Nephron (organoid): ENCODE measurements at regions not wholly inside any gene's neighbourhood (a gene's known extent, or its start where the extent isn't known, plus 50 kb on each side); places are given as distances from the start of the nearest gene placed in this dataset.

Experiments used
- H3K27ac Mint-ChIP-seq, 3 experiments: 2 replicates each; pipeline ENCODE4 v1.8.0; 2020; ENCODE audit warnings: mixed read lengths in 3 of 3, mild to moderate bottlenecking in 2 of 3, moderate library complexity in 1 of 3
- H3K27me3 Mint-ChIP-seq: 2 replicates; pipeline ENCODE4 v1.8.0; 2021; ENCODE audit warnings: low read depth, mild to moderate bottlenecking, moderate library complexity, mixed read lengths
- H3K36me3 Mint-ChIP-seq: 2 replicates; pipeline ENCODE4 v1.8.0; 2020; ENCODE audit warnings: low read depth, mixed read lengths
- H3K4me1 Mint-ChIP-seq: 2 replicates; pipeline ENCODE4 v1.8.0; 2020; ENCODE audit warnings: mixed read lengths
- H3K4me3 Mint-ChIP-seq, 3 experiments: 2 replicates each; pipeline ENCODE4 v1.8.0; 2020; ENCODE audit warnings: mild to moderate bottlenecking in 3 of 3, mixed read lengths in 3 of 3, moderate library complexity in 2 of 3
- H3K9me3 Mint-ChIP-seq: 2 replicates; pipeline ENCODE4 v1.8.0; 2020; ENCODE audit warnings: mixed read lengths
- CTCF ChIP-seq, 3 experiments: fragments of 200-600 bp; sonication (generic); IDR thresholded peaks; one replicate each; pipeline ENCODE4 v1.5.0; 2021; ENCODE audit warnings: antibody characterized with exemption in 3 of 3; ENCODE audit not compliant: unreplicated experiment in 3 of 3

GRCh38 chr6:169890049-169890448, 138.6 kb downstream of the ERMARD start:
- no peak overlapping the region for H3K27ac Mint-ChIP-seq
- H3K4me3 Mint-ChIP-seq, result no peak overlapping the region
- H3K9me3 Mint-ChIP-seq, result peaks cover 11% of the 10 kb centered on the region
- no peak for TF ChIP-seq CTCF (IDR thresholded peaks at IDR 0.05; ENCODE audit: unreplicated experiment in 3 of 3)
- H3K27me3 Mint-ChIP-seq, result peaks cover 40% of the 10 kb centered on the region
- H3K4me1 Mint-ChIP-seq, result no peaks in the 10 kb centered on the region
- no peaks in the 10 kb centered on the region for H3K36me3 Mint-ChIP-seq

- H3K9me3 Mint-ChIP-seq, result peaks cover 6% of the 10 kb centered on the region
- no peaks in the 10 kb centered on the region for H3K36me3 Mint-ChIP-seq
- no peak for TF ChIP-seq CTCF (IDR thresholded peaks at IDR 0.05; ENCODE audit: unreplicated experiment in 3 of 3)
- H3K27me3 Mint-ChIP-seq, result peaks cover 41% of the 10 kb centered on the region
- H3K4me3 Mint-ChIP-seq, result no peak overlapping the region
- H3K4me1 Mint-ChIP-seq, result no peaks in the 10 kb centered on the region
- H3K27ac Mint-ChIP-seq, result no peak overlapping the region
These were observed 136.2 kb downstream of the ERMARD start for GRCh38 chr6:169887529-169888140.

- H3K27ac Mint-ChIP-seq, result no peak overlapping the region
- no peak overlapping the region for H3K4me3 Mint-ChIP-seq
- no peaks in the 10 kb centered on the region for H3K36me3 Mint-ChIP-seq
These were observed 135.3 kb downstream of the ERMARD start for GRCh38 chr6:169886631-169887227.

GRCh38 chr6:169885831-169886230, 134.4 kb downstream of the ERMARD start:
- Mint-ChIP-seq H3K4me3 (no peak overlapping the region), H3K27me3 (peaks cover 50% of the 10 kb centered on the region), H3K4me1 (no peaks in the 10 kb centered on the region), H3K9me3 (peaks cover 5% of the 10 kb centered on the region), H3K27ac (no peak overlapping the region), H3K36me3 (no peaks in the 10 kb centered on the region)
- no peak for TF ChIP-seq CTCF (IDR thresholded peaks at IDR 0.05; ENCODE audit: unreplicated experiment in 3 of 3)

More at GRCh38 chr6:169886631-169887227, 135.3 kb downstream of the ERMARD start:
- Mint-ChIP-seq H3K4me1 (no peaks in the 10 kb centered on the region), H3K27me3 (peaks cover 45% of the 10 kb centered on the region), H3K9me3 (peaks cover 6% of the 10 kb centered on the region)
- TF ChIP-seq CTCF (IDR thresholded peaks at IDR 0.05; ENCODE audit: unreplicated experiment in 3 of 3), result no peak

- Mint-ChIP-seq H3K4me3 (no peak overlapping the region), H3K9me3 (peaks cover 2% of the 10 kb centered on the region), H3K27me3 (peaks cover 44% of the 10 kb centered on the region), H3K27ac (no peak overlapping the region), H3K4me1 (no peaks in the 10 kb centered on the region), H3K36me3 (no peaks in the 10 kb centered on the region)
- TF ChIP-seq CTCF (IDR thresholded peaks at IDR 0.05; ENCODE audit: unreplicated experiment in 3 of 3), result no peak
These were observed 133.7 kb downstream of the ERMARD start for GRCh38 chr6:169885131-169885530.

GRCh38 chr6:169884158-169884557, 132.7 kb downstream of the ERMARD start:
- H3K27ac Mint-ChIP-seq, result no peak overlapping the region
- no peaks in the 10 kb centered on the region for H3K9me3 Mint-ChIP-seq
- H3K36me3 Mint-ChIP-seq, result no peaks in the 10 kb centered on the region
- H3K27me3 Mint-ChIP-seq, result peaks cover 37% of the 10 kb centered on the region
- no peak overlapping the region for H3K4me3 Mint-ChIP-seq
- H3K4me1 Mint-ChIP-seq, result no peaks in the 10 kb centered on the region
- TF ChIP-seq CTCF (IDR thresholded peaks at IDR 0.05; ENCODE audit: unreplicated experiment in 3 of 3), result no peak
